ENCODE measurements at regions not wholly inside any gene's neighbourhood (a gene's known extent, or its start where the extent isn't known, plus 50 kb on each side); places are given as distances from the start of the nearest gene placed in this dataset.
A peak's percentile ranks its signal among the peaks of the same experiment; 100 is the strongest.

- DNase-seq (ENCODE audit: extremely low read depth, low read depth): no peak
- no peak for TF ChIP-seq CTCF (IDR thresholded peaks at IDR 0.05; ENCODE audit: low read depth, low read length)
These were observed 321.4 kb upstream of the DPH6 start for GRCh38 chr15:35867356-35867755.

DNA sequence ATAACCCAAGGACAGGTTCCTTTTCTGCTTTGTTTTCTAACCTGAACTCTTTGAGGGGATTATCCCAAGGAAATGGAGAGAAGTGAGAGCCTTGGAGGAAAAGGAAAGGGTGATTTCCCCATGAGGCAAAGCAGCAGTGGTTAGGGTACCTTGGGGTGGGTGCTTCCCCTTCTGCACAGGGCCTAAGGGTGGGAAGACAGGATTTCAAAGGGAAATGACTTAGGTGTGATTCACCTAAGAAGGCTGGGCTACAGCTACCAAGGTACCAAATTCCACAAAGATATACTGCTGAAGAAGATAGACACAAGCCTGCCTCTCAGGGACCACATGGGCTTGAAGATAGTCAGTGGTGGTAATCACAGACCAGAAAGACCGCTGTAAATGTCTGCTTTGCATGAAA, 325.3 kb upstream of the DPH6 start:
- no peak for DNase-seq (ENCODE audit: extremely low read depth, low read depth)
- no peak for TF ChIP-seq CTCF (IDR thresholded peaks at IDR 0.05; ENCODE audit: low read depth, low read length)

DNA sequence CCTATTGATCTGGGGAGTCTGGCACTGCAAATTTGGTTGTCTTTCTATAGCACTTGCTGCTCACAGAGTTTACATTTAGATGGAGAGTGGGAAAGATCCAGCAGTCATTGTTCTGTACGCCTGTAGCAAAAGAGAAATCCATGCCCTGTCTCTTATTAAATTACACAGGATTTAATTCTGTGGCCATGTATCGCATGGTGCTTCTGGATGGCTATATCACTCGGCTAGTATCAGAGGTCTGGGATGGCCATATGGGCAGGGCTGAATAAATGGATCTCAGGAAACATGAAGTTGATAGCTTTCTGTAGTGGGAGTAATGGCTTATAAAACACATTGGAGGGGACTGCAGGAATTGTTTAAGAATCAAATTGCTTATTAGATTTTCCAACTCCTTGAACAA, 325.8 kb upstream of the DPH6 start:
- no peak for TF ChIP-seq CTCF (IDR thresholded peaks at IDR 0.05; ENCODE audit: low read depth, low read length)
- no peak for DNase-seq (ENCODE audit: extremely low read depth, low read depth)

GRCh38 chr15:35872577-35872976, 326.6 kb upstream of the DPH6 start:
- TF ChIP-seq CTCF (IDR thresholded peaks at IDR 0.05; ENCODE audit: low read depth, low read length): no peak
- no peak for DNase-seq (ENCODE audit: extremely low read depth, low read depth)

- DNase-seq (ENCODE audit: extremely low read depth, low read depth): peak; percentile 29
- no peak for TF ChIP-seq CTCF (IDR thresholded peaks at IDR 0.05; ENCODE audit: low read depth, low read length)
These were observed 328.4 kb upstream of the DPH6 start for GRCh38 chr15:35874260-35874905.

- no peak for TF ChIP-seq CTCF (IDR thresholded peaks at IDR 0.05; ENCODE audit: low read depth, low read length)
- DNase-seq (ENCODE audit: extremely low read depth, low read depth): no peak
These were observed 330.8 kb upstream of the DPH6 start for GRCh38 chr15:35876762-35877161.

DNA sequence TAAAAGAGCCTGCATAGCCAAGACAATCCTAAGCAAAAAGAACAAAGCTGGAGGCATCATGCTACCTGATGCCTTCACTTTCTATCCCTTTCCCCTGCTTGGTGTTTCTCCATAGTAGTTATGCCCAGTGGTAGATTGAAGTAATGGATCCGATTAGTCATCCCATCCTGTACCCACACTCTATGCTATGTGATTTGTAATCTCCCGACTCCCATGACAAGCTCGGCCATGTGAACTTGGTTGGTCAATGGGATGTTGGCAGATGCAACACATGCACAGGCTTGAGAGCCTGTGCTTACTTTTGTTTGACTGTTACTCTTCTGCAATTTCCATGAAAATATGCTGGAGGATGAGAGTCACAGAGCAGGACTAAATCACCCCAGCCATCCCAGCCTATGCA, 334.9 kb upstream of the DPH6 start:
- TF ChIP-seq CTCF (IDR thresholded peaks at IDR 0.05; ENCODE audit: low read depth, low read length): no peak

More for the DNA sequence above, 334.9 kb upstream of the DPH6 start:
- DNase-seq (ENCODE audit: extremely low read depth, low read depth): no peak
